OCI-LY7 (cell line): ENCODE measurements at regions not wholly inside any gene's neighbourhood (a gene's known extent, or its start where the extent isn't known, plus 50 kb on each side); places are given as distances from the start of the nearest gene placed in this dataset.

Source experiments
- EZH2phosphoT487 ChIP-seq: fragments of 200-600 bp; sonication (generic); IDR thresholded peaks from 2 replicates; pipeline ENCODE4 v1.6.1; 2018; ENCODE audit warnings: low read depth, borderline replicate concordance, mild to moderate bottlenecking, mixed run types, antibody characterized with exemption, low read length, moderate library complexity, mixed read lengths
- TF ChIP-seq, protein P1 (sequence below): fragments of 200-600 bp; sonication (generic); conservative IDR thresholded peaks from 2 replicates; pipeline ENCODE4 v1.5.1; 2014; ENCODE audit warnings: mild to moderate bottlenecking, antibody characterized with exemption, low read length, moderate library complexity, mixed read lengths

GRCh38 chr20:55386686-55387085 lies 618.6 kb downstream of the CBLN4 start:
- TF ChIP-seq, protein P1, sequence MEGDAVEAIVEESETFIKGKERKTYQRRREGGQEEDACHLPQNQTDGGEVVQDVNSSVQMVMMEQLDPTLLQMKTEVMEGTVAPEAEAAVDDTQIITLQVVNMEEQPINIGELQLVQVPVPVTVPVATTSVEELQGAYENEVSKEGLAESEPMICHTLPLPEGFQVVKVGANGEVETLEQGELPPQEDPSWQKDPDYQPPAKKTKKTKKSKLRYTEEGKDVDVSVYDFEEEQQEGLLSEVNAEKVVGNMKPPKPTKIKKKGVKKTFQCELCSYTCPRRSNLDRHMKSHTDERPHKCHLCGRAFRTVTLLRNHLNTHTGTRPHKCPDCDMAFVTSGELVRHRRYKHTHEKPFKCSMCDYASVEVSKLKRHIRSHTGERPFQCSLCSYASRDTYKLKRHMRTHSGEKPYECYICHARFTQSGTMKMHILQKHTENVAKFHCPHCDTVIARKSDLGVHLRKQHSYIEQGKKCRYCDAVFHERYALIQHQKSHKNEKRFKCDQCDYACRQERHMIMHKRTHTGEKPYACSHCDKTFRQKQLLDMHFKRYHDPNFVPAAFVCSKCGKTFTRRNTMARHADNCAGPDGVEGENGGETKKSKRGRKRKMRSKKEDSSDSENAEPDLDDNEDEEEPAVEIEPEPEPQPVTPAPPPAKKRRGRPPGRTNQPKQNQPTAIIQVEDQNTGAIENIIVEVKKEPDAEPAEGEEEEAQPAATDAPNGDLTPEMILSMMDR, result no peak
- no peak for TF ChIP-seq EZH2phosphoT487
